PC-9 (cell line): ENCODE measurements at regions not wholly inside any gene's neighbourhood (a gene's known extent, or its start where the extent isn't known, plus 50 kb on each side); places are given as distances from the start of the nearest gene placed in this dataset.

Source experiments
- CTCF ChIP-seq: fragments of 200-600 bp; sonication (generic); conservative IDR thresholded peaks from 2 replicates; pipeline ENCODE4 v1.6.1; 2017; ENCODE audit warnings: mixed run types, antibody characterized with exemption, mild to moderate bottlenecking, moderate library complexity
- EZH2 ChIP-seq: fragments of 200-600 bp; sonication (generic); IDR thresholded peaks from 2 replicates; pipeline ENCODE4 v1.8.0; 2017; ENCODE audit warnings: antibody characterized with exemption, low read depth

- TF ChIP-seq CTCF (no peak), EZH2 (no peak)
These were observed 111.1 kb downstream of the ACTL7B start for GRCh38 chr9:108744641-108745040.
